DMS53 treated with DMSO at 0.1 percent for 48 hours (cell line): ENCODE measurements at regions not wholly inside any gene's neighbourhood (a gene's known extent, or its start where the extent isn't known, plus 50 kb on each side); places are given as distances from the start of the nearest gene placed in this dataset.

Experiments
- DNase-seq: peaks from one replicate; lab custom pipeline; 2025; ENCODE audit not compliant: unreplicated experiment; lab: John Stamatoyannopoulos, UW

DNA sequence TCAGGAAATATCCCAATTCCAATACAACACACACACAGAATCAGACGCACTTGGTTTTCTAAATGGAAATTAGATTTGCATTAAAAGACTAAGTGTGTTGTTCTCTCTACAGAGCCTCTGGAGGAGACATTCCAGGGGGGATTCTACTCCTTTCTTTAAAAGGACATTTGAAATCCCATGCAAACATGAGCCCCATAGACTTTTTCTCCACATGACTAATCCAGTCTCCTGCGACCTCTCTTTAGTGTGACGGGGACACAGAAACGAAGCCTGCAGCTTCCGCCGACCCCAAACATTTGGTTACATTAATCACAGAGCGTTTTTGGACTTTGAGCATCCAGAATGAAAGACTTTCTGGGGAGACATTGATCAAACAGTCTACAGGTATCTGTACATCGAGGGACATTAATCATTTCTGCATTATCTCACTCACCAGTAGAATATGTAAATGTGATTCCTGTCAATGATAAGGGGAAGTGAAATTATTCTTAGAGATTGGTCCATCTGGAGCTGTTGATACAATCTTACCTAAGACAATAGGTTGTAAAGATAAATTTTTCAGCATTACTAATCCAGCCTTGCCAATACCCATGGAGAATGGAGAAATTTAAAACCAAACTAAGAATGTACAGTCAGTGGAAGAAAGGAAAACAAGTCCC is 103.4 kb upstream of the IRX3 start:
- DNase-seq = no peak

DNA sequence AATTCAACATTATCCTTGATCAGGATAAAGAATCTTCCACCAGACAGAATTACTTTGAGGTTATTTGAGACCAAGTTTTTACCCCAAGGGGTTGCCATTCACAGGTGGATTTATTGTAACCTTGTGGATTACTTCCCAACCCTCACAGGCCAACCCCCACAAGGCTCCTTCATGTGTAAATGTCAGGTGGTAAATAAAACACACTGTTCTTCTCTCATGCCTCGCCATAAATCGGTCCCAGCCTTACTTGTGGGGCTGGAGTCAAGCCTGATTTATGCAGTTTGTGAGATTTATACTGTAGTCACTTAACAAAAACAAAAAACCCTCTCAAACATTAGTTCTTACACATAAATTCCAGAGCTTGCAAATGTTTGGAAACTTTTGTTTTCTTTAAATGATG is 98.6 kb upstream of the IRX3 start:
- DNase-seq = no peak

DNA sequence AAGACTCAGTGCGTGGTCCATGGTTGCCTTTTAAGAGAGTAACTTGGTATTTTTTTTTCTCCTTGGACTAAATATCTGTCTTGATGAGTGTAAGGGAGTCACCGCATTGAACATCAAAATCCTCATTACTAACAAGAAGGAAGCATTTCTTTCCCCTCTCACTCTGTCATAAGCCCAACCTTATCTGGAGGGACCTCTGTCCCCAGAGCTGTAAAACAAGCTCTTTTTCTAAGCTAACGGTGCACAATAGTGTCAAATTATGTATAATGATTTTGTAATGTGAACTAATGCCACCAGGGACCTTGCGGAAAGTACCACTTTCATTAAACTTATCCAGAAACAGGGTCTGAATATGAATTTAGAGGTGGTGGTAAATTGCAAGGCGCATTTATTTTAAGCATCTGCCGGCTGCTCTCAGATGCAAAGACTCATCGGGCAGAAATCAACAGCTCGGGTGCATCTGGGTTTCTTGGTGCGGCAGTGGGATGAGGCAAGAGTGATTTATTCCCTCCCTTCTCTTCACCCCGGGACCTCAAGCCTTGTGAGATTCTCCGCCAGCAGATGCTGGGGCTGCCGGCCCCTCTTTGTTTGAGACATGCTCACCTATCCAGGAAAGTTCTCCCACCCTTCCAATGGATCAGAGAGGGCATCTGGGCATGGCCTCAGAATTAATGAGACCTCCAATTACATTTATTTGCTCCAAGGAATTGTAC is 95.2 kb upstream of the IRX3 start:
- DNase-seq = no peak

DNA sequence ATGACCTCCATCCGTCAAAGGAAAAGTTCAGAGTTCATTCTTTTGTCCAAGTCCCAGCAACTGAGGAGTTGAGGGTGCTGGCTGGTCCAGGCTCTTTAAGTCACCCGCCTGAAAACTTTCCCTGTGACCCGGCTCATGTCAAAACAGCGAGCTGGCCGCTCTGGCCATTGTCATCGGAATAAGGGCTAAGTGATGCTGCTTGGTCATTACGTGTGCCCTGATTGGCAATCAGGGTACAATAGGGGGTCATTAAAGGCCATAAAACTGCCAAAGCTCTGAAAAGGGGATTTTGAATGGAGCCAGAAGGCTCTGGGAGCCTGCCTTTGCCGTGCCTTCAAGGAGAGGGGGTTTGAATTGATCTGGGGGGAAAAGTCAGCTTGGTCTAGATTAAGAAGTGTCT is 88.5 kb upstream of the IRX3 start:
- no peak for DNase-seq

GRCh38 chr16:54373534-54374520 is 87.2 kb upstream of the IRX3 start:
- DNase-seq = no peak

DNA sequence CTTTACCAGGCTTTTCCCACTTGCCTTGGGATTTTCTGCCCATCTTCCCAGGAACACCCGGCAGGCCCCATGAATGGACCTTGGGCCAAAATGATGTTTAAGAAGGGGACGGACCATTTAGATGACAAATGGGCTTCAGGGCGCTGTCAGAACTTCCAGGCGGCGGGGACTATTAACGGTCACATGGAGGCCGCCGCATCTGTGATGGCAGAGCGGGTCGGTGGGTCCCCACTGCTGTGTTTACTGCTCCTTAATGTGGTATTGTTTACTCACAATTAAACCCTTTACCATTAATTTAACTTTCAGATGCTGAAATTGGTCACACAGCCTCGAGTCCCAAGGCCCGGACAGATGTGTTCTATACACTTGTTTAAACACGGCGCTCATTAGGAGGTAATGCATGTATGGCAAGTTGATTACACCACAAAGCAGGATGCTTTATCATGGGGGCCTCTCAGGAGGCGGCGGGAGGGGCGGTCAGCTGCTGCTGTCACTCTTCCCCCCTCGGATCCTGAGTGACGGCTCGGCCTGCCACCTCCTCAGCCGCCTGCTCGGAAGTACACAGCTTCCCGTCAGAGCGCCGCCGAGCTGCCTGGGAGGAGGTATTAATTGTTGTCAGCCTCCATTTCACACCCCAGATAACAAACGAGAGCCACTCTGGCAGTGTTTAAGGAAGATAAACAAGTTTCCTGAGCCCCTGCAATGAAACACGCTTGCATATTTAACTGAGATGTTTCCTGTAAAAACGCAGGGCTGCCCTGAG is 83.9 kb upstream of the IRX3 start:
- no peak for DNase-seq

DNA sequence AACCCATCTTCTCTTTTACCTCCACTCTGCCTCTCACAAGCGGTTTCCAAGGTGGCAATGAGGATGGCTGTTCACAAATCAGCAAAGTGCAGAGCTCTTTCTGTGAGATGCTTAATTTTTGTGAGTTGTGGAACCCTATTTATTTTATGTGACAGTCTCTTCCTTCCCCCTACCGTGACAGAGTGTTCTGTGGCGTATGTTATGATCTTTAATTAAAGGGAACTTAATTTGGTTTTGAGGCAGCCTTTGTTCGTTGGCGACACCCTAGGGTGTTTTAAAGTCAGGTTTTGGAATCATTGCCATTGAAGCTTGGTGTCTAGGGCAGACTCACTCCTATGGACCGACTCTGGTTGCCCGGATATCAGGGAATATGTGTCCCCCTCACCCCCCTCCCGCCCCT is 83.3 kb upstream of the IRX3 start:
- no peak for DNase-seq

DNA sequence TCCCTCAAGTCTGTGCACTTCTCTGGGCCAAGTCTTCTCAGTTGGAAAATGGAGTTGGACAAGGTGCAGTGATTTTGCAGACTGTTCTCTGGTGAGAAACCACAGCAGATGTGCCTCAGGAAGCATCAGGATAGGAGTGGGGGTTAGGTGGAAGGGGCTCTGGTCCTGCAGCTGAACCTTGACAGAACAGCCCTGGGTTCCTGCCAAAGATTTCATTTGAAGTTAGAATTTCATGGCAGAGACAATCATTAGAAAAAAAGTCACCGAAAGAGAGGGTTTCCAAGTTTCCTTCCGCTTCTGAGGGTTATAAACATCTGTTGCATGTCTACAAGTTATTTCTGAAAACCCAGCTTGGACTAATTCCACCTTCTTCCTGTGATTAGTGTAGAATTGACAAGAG is 80.4 kb upstream of the IRX3 start:
- DNase-seq = no peak

DNA sequence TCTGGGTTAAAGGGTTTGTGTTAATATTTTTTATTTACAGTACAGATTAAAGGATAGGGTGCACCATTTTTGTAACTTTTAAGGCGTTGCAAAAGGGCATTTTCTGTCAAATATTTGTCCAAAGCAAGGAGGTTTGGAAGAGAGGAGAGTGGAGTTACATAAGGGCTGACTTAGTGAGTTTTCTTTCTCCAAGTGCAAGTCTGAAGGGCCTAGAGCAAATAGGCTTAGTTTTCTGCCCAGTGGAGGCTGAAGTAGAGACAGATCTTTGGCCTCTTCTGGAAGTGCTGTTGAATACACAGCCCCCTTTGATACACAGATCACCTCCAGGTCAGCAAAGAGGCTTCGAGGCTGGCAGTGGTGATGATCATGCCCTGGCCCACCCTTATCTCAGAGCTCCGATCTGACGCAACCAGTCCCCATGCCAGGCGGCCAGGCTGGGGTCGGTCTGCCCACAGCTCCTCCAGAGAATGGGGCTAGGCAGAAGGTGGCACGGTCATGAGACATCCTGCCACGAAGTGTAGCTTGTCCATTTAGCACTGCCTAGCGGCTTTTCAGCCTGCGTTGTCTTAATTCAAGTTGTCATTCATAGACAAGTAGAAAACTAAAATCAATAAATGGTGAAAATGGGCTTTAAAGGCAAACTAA is 79.5 kb upstream of the IRX3 start:
- no peak for DNase-seq

DNA sequence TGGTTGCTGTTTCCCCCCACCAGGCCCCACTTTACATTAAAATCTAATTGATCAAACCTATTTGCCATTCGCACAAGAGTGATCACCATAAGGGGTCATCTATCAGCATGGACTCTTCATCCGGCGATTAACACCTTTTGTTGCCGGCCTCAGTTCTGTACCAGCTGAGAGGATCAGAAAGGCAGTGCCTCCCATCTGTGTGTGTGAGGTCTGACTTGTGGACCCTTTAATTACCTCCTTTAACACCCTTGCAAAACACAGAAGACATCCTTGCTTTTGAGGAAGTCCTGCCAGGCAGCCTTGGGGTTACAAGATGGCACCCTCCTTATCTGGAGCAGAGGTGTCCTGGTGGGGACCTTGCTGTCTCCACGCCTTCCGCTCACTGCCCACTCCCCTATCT is 77.2 kb upstream of the IRX3 start:
- DNase-seq = no peak

DNA sequence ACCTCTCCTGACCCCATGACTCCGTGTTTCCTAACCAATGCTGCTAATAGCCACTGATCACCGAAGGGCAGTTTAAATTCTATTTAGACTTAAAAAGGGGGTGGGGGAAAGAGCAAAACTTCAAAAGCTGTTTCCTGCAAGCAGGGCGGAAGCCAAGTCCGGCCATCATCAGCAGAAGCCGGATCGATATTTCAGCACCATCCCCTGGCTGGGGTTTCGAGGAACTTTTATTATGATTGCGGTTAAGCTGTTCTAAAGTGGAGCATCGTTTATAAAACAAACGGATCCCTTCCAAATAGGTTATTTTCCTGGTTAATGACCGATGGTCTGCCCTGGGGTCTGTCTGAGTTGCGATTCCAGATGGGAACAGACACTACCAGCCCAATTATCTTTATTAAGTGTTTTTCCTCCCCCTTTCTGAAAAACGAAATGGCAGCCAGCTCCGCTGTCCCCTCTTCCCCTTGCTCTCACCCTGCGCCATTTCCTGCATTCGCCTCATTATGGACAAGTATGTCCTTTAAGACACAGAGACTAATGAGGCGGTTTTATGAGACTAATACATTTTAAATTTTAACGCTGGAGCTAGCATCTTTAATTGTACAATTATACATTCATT is 76.1 kb upstream of the IRX3 start:
- no peak for DNase-seq

GRCh38 chr16:54361246-54361645 is 74.7 kb upstream of the IRX3 start:
- no peak for DNase-seq

DNA sequence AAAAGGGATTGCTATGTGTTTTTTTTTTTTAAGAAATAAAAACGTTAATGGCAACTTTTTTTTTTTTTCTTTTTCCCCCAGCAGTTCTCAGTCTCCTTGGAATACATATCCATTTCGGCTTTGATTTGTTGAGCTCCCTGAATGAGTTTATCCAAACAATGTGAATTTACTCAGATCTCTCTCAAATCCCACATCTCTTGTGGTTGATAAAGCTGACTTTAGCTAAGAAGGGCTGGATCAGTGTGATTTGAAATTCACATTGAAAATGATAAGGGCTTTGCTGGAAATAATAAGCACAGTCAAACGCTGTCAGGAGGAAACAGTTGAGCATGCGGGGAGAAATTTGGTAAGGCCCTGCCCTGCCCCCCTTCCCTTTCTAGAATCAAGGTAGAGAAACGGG is 74.1 kb upstream of the IRX3 start:
- no peak for DNase-seq

DNA sequence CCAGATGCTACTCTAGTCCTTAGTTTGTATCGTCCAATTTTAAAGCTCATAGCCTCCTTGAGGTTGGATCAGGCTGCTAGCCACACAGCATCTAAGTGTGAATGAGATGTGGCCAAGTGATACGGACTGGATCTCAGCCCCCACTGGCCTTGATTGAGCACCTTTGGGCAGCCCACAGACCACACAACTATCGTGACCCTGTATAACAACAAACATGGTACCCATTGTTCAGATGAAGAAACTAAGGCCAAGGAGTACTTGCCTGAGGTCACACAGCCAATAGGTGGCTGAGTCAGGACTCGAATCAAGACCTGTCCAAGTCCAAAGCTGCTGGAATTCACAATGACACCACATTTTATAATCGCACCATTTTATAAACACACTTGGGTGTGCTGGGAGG is 73.0 kb upstream of the IRX3 start:
- DNase-seq = no peak

DNA sequence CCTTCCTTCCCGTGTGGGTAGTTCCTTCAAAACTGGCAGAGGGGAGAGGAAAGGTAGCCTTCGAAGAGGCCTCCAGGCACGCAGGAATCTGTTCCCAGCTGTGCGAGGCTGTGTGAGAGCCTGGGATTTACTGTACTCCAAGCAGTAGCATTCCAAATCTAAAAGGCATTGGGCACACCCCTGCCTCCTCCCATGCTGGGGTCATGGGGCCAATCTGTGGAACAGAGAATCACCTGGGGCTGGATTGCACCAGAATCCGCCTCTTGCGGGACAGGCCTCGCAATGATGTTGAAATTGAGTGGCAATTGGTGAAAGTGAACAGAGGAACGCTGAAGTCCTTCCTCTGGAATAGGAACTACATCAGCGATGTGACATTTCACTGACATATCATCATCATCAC is 72.5 kb upstream of the IRX3 start:
- no peak for DNase-seq

GRCh38 chr16:54356391-54356790 is 69.8 kb upstream of the IRX3 start:
- DNase-seq = no peak

GRCh38 chr16:54355251-54355650 is 68.7 kb upstream of the IRX3 start:
- no peak for DNase-seq

DNA sequence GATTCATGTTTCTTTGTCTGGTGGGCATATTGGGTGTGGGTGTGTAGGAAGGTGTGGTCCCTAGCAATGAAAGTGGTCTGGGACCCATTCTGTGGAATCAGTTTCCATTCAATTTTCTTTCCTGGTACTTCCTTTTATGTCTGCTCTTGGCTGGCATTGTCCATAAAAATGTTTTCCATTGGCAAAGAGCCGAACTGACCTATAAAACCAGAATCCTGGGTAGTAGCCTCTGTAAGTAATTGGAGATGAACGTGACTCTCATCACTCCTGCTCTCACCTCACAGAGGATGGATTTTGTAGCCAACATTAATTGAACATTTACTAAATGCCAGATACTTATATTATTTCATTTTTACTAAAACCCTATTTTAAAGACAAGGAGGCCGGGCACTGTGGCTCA is 66.5 kb upstream of the IRX3 start:
- no peak for DNase-seq

GRCh38 chr16:54351171-54351570 is 64.6 kb upstream of the IRX3 start:
- DNase-seq = no peak

GRCh38 chr16:54347961-54348360 is 61.4 kb upstream of the IRX3 start:
- DNase-seq = no peak
